HG03575 (cell line): ENCODE measurements at regions not wholly inside any gene's neighbourhood (a gene's known extent, or its start where the extent isn't known, plus 50 kb on each side); places are given as distances from the start of the nearest gene placed in this dataset.

ENCODE experiments used
- ATAC-seq: cut with Tn5 transposase; IDR thresholded peaks from one replicate; pipeline ENCODE4 v1.9.1; 2021; ENCODE audit not compliant: unreplicated experiment, insufficient number of reproducible peaks, low FRiP score; ENCODE audit errors: extremely low read depth

- ATAC-seq, result no peak
Measured at GRCh38 chr4:181578911-181579310, 664.3 kb upstream of the TENM3 start.

GRCh38 chr4:181579486-181579885 is 663.7 kb upstream of the TENM3 start:
- ATAC-seq, result no peak

GRCh38 chr4:181581983-181582382 is 661.2 kb upstream of the TENM3 start:
- no peak for ATAC-seq

- ATAC-seq, result no peak
Measured at GRCh38 chr4:181582595-181582994, 660.6 kb upstream of the TENM3 start.

GRCh38 chr4:181588733-181589302 is 654.4 kb upstream of the TENM3 start:
- ATAC-seq, result no peak

GRCh38 chr4:181592221-181592745 is 650.9 kb upstream of the TENM3 start:
- no peak for ATAC-seq

- ATAC-seq, result no peak
Measured at GRCh38 chr4:181593703-181594102, 649.5 kb upstream of the TENM3 start.

GRCh38 chr4:181594188-181594587 is 649.0 kb upstream of the TENM3 start:
- ATAC-seq, result no peak

GRCh38 chr4:181595716-181596115 is 647.5 kb upstream of the TENM3 start:
- ATAC-seq, result no peak

GRCh38 chr4:181597766-181598165 is 645.4 kb upstream of the TENM3 start:
- ATAC-seq, result no peak

GRCh38 chr4:181599134-181599533 is 644.1 kb upstream of the TENM3 start:
- ATAC-seq, result no peak

- no peak for ATAC-seq
Measured at GRCh38 chr4:181601103-181601502, 642.1 kb upstream of the TENM3 start.

GRCh38 chr4:181604546-181604945 is 638.7 kb upstream of the TENM3 start:
- ATAC-seq, result no peak

- no peak for ATAC-seq
Measured at GRCh38 chr4:181606300-181606699, 636.9 kb upstream of the TENM3 start.

- ATAC-seq, result no peak
Measured at GRCh38 chr4:181608181-181608580, 635.0 kb upstream of the TENM3 start.

GRCh38 chr4:181611033-181611711 is 632.0 kb upstream of the TENM3 start:
- ATAC-seq, result no peak

GRCh38 chr4:181611946-181612600 is 631.1 kb upstream of the TENM3 start:
- ATAC-seq, result no peak

GRCh38 chr4:181613200-181613599 is 630.0 kb upstream of the TENM3 start:
- ATAC-seq, result no peak

- ATAC-seq, result no peak
Measured at GRCh38 chr4:181618038-181618618, 625.1 kb upstream of the TENM3 start.

- ATAC-seq, result no peak
Measured at GRCh38 chr4:181618896-181619295, 624.3 kb upstream of the TENM3 start.
